ENCODE measurements at regions not wholly inside any gene's neighbourhood (a gene's known extent, or its start where the extent isn't known, plus 50 kb on each side); places are given as distances from the start of the nearest gene placed in this dataset.

DNA sequence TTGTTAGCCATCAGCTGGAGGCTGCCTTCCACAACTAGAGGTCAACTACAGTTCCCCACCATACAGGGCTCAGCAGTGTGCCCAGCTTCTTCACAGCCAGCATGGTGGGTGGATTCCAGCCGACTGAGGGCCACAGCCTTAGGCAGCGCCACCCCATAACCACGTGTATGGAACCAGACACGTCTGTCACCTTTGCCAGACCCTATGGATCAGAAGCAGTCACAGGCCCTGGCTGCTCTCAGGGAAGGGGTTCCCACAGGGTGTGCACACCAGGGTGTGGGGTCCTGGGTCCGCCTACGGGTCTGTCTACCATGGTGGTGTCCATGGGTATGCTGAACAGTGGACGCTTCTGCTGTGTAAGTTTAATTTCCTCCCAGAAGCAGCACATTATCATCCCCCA, 265.0 kb upstream of the FOXF1 start:
- no peak for TF ChIP-seq POLR2A (IDR thresholded peaks at IDR 0.05)
- TF ChIP-seq CTCF (IDR thresholded peaks at IDR 0.05) = no peak
